CD4-positive, alpha-beta T cell (primary cell): ENCODE measurements at regions not wholly inside any gene's neighbourhood (a gene's known extent, or its start where the extent isn't known, plus 50 kb on each side); places are given as distances from the start of the nearest gene placed in this dataset.

ENCODE experiments used
- ATAC-seq: fragments of 200-7000 bp; cut with Tn5 transposase; one replicate; pipeline ENCODE4 v1.10.0; 2022; ENCODE audit warnings: mild to moderate bottlenecking; ENCODE audit not compliant: poor library complexity
- CTCF ChIA-PET: fragments of 350-600 bp; sonication (Branson Sonifier 250); formaldehyde crosslinking; loops from one replicate; lab custom pipeline; 2021; ENCODE audit warnings: antibody characterized with exemption, inconsistent platforms; lab: Charles Lee
- POLR2A ChIA-PET: fragments of 350-600 bp; sonication (Branson Sonifier 250); formaldehyde crosslinking; loops from one replicate; lab custom pipeline; 2021; ENCODE audit warnings: antibody characterized with exemption, inconsistent platforms; lab: Charles Lee
- DNase-seq, 14 experiments: peaks; one replicate each; pipeline ENCODE4 v3.0.0-alpha.2; 2013 to 2020; ENCODE audit warnings: mixed read lengths in 2 of 14
- H3K27ac ChIP-seq, 2 donors: one replicate each; pipeline versions ENCODE4 v1.5.1 to v1.7.0; 2013; ENCODE audit warnings: low read length in 2 of 2, low read depth in 1 of 2, mild to moderate bottlenecking in 1 of 2
- H3K27me3 ChIP-seq, 2 experiments: 1 replicate in 1 of 2; 2 replicates in 1 of 2; pipeline versions ENCODE4 v1.6.1 to v1.7.0; 2013; ENCODE audit warnings: low read length in 2 of 2, control low read depth in 1 of 2, mild to moderate bottlenecking in 1 of 2, moderate library complexity in 1 of 2; ENCODE audit not compliant: insufficient read depth in 2 of 2, control insufficient read depth in 1 of 2
- H3K36me3 ChIP-seq: one replicate; pipeline ENCODE4 v1.6.1; 2013; ENCODE audit warnings: low read length, control low read depth; ENCODE audit not compliant: insufficient read depth
- H3K4me1 ChIP-seq: one replicate; pipeline ENCODE4 v1.6.1; 2013; ENCODE audit warnings: low read length, control low read depth; ENCODE audit not compliant: insufficient read depth
- H3K4me3 ChIP-seq: one replicate; pipeline ENCODE4 v1.5.1; 2013; ENCODE audit warnings: mild to moderate bottlenecking, low read length, moderate library complexity
- H3K9me3 ChIP-seq, 2 experiments: 1 replicate in 1 of 2; 2 replicates in 1 of 2; pipeline versions ENCODE4 v1.6.1 to v1.7.0; 2013; ENCODE audit warnings: low read length in 2 of 2, mild to moderate bottlenecking in 2 of 2, control low read depth in 1 of 2, moderate library complexity in 1 of 2; ENCODE audit not compliant: control insufficient read depth in 1 of 2, insufficient read depth in 1 of 2
- H3K27ac Mint-ChIP-seq: one replicate; pipeline ENCODE4 v1.8.0; 2020; ENCODE audit warnings: mixed read lengths
- H3K27me3 Mint-ChIP-seq: one replicate; pipeline ENCODE4 v1.8.0; 2021; ENCODE audit warnings: mixed read lengths
- H3K36me3 Mint-ChIP-seq: one replicate; pipeline ENCODE4 v1.8.0; 2021; ENCODE audit warnings: low read depth, mixed read lengths
- H3K4me1 Mint-ChIP-seq: one replicate; pipeline ENCODE4 v1.8.0; 2021; ENCODE audit warnings: low read depth, mixed read lengths
- H3K4me3 Mint-ChIP-seq: one replicate; pipeline ENCODE4 v1.8.0; 2020; ENCODE audit warnings: mild to moderate bottlenecking, mixed read lengths
- H3K9me3 Mint-ChIP-seq: one replicate; pipeline ENCODE4 v1.8.0; 2020; ENCODE audit warnings: mixed read lengths
- intact Hi-C, 2 experiments: fragments of 100-400 bp; cut with DNase I in 1 of 2; cut with micrococcal nuclease in 1 of 2; formaldehyde crosslinking; loops; one replicate each; pipeline versions ENCODE4 v1.15.1 to v1.9.0; 2023 to 2025; cut with DNase I, micrococcal nuclease
- TF ChIP-seq, protein P1 (sequence below): fragments of 200-600 bp; IDR thresholded peaks from one replicate; pipeline ENCODE4 v1.8.0; 2022; ENCODE audit warnings: antibody characterized with exemption, mild to moderate bottlenecking

DNA sequence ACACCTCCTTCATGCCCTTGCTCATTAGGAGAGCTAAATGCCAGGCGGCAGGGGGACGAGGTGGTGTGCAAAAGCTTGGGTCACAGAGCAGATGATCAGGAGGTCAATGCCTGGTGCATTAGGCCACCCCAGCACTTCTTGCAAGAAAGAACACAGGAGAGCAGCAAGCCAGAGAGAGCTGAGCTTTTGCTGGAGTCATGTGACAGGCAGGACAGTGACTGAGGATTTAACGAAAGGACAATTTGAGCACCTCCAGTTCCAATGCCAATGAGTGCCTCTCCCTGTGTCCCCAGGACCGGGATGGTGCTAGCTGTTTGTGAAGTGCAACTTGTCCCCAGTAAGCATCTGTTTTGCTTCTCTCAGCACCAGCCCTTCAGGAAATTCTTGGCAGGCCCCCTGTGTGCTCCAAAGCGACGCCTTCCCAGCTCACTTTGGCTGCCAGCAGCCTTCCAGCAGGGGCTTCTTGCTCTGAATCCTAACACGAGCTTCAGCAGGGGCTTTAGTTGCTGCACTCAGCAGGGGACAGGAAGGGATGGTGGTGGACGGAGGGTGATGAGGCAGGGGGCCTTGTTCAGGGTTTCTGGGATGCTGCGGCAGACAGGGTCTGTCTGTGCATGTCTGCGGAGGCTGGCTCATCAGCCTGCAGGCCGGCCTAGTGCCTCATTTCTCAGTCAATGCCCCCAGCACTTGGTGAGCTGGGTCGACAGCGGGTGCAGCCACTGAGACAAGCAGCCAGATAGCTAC, 368.1 kb downstream of the RPS24 start:
- no peaks in the 10 kb centered on the region for H3K9me3 Mint-ChIP-seq

DNA sequence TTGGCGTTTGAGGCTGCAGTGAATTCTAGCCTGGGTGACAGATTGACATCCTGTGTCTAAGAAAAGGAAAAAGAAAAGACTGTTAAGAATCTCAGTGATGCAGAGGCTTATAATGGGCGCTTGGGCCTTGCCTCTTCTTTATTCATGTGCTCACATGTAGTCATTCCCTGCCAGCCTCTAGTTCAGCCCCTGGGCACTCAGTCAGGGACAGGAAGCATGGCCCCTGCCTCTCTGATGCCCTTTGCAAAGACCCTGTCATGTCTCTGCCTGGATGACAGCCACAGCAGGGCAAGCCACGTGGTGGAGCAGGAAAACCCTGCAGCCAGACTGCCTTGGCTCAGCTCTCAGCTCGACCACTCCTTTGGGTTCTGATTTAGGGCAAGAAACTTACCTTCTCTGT, 368.9 kb downstream of the RPS24 start:
- Histone ChIP-seq H3K4me1 (peaks cover 12% of the 10 kb centered on the region), H3K4me3 (no peak overlapping the region), H3K27me3 (peaks cover 6 to 11% of the 10 kb centered on the region in 2 experiments), H3K9me3 (no peaks in the 10 kb centered on the region), H3K27ac (no peak overlapping the region), H3K36me3 (no peaks in the 10 kb centered on the region)
- H3K4me1 Mint-ChIP-seq: peaks cover 7% of the 10 kb centered on the region
- intact Hi-C loops: no loop called here
- TF ChIP-seq, protein P1, sequence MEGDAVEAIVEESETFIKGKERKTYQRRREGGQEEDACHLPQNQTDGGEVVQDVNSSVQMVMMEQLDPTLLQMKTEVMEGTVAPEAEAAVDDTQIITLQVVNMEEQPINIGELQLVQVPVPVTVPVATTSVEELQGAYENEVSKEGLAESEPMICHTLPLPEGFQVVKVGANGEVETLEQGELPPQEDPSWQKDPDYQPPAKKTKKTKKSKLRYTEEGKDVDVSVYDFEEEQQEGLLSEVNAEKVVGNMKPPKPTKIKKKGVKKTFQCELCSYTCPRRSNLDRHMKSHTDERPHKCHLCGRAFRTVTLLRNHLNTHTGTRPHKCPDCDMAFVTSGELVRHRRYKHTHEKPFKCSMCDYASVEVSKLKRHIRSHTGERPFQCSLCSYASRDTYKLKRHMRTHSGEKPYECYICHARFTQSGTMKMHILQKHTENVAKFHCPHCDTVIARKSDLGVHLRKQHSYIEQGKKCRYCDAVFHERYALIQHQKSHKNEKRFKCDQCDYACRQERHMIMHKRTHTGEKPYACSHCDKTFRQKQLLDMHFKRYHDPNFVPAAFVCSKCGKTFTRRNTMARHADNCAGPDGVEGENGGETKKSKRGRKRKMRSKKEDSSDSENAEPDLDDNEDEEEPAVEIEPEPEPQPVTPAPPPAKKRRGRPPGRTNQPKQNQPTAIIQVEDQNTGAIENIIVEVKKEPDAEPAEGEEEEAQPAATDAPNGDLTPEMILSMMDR: no peak
- ChIA-PET CTCF (no interaction called here), POLR2A (no interaction called here)
- no peak overlapping the region for H3K4me3 Mint-ChIP-seq
- no peaks in the 10 kb centered on the region for H3K36me3 Mint-ChIP-seq
- H3K9me3 Mint-ChIP-seq: no peaks in the 10 kb centered on the region
- H3K27me3 Mint-ChIP-seq: peaks cover 20% of the 10 kb centered on the region
- no peak overlapping the region for H3K27ac Mint-ChIP-seq
- ATAC-seq: no peak
- DNase-seq: no peak

More for the DNA sequence above, 368.1 kb downstream of the RPS24 start:
- Histone ChIP-seq H3K4me1 (peaks cover 5% of the 10 kb centered on the region), H3K9me3 (no peaks in the 10 kb centered on the region), H3K27me3 (peaks cover 2 to 7% of the 10 kb centered on the region in 2 experiments), H3K4me3 (no peak overlapping the region), H3K36me3 (no peaks in the 10 kb centered on the region), H3K27ac (no peak overlapping the region)
- POLR2A ChIA-PET: no interaction called here
- peaks cover 17% of the 10 kb centered on the region for H3K27me3 Mint-ChIP-seq
- peaks cover 4% of the 10 kb centered on the region for H3K4me1 Mint-ChIP-seq
- H3K27ac Mint-ChIP-seq: no peak overlapping the region
- DNase-seq: no peak
- CTCF ChIA-PET: no interaction called here
- no peaks in the 10 kb centered on the region for H3K36me3 Mint-ChIP-seq
- no peak for ATAC-seq
- no peak overlapping the region for H3K4me3 Mint-ChIP-seq
- intact Hi-C loops: no loop called here
- TF ChIP-seq, protein P1: no peak

DNA sequence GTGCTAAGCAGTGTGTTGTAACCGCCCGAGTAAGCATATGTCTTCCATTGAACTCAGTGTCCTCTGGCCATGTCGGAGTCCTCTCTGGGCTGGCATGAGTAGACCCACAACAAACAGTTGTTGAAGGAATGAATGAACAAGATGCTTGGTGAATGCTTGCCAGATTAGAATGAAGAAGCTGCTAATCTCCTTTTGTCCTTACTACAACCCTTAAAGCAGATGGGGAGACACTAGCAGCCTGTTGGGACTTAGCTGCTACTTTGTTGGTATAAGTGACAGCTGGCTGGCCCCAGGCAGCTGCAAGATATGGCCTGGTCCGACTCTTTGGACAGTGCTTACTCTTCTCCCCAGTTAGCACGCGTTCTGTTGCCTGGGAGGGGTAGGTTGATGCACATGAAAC, 370.1 kb downstream of the RPS24 start:
- H3K9me3 Mint-ChIP-seq: no peaks in the 10 kb centered on the region
- H3K9me3 ChIP-seq: no peaks in the 10 kb centered on the region
- peaks cover 12% of the 10 kb centered on the region for H3K4me1 ChIP-seq
- H3K27ac ChIP-seq: no peak overlapping the region
- TF ChIP-seq, protein P1: no peak
- H3K27me3 Mint-ChIP-seq: peaks cover 27% of the 10 kb centered on the region
- no peak overlapping the region for H3K27ac Mint-ChIP-seq
- DNase-seq (no peak), ATAC-seq (no peak)
- H3K27me3 ChIP-seq: peaks cover 9 to 13% of the 10 kb centered on the region in 2 experiments
- intact Hi-C loops: no loop called here
- H3K36me3 ChIP-seq: no peaks in the 10 kb centered on the region
- H3K36me3 Mint-ChIP-seq: no peaks in the 10 kb centered on the region
- peaks cover 7% of the 10 kb centered on the region for H3K4me1 Mint-ChIP-seq
- H3K4me3 ChIP-seq: no peak overlapping the region
- ChIA-PET POLR2A (no interaction called here), CTCF (no interaction called here)
- no peak overlapping the region for H3K4me3 Mint-ChIP-seq
